Breast epithelium (tissue), 3 donors: ENCODE measurements at regions not wholly inside any gene's neighbourhood (a gene's known extent, or its start where the extent isn't known, plus 50 kb on each side); places are given as distances from the start of the nearest gene placed in this dataset.

Source experiments
- POLR2A ChIP-seq: fragments of 450-650 bp; IDR thresholded peaks from one replicate; pipeline ENCODE4 v1.6.1; 2016; ENCODE audit warnings: antibody characterized with exemption, mild to moderate bottlenecking, moderate library complexity
- POLR2AphosphoS5 ChIP-seq, 3 donors: sonication (generic); formaldehyde crosslinking; IDR thresholded peaks; one replicate each; pipeline ENCODE4 v1.6.1; 2017; ENCODE audit warnings: antibody characterized with exemption in 3 of 3
- TF ChIP-seq, protein P1 (sequence below), 3 donors: fragments of 450-650 bp; IDR thresholded peaks; one replicate each; pipeline ENCODE4 v1.5.1; 2016 to 2017; ENCODE audit warnings: antibody characterized with exemption in 3 of 3, mild to moderate bottlenecking in 3 of 3, moderate library complexity in 3 of 3

- TF ChIP-seq, protein P1, sequence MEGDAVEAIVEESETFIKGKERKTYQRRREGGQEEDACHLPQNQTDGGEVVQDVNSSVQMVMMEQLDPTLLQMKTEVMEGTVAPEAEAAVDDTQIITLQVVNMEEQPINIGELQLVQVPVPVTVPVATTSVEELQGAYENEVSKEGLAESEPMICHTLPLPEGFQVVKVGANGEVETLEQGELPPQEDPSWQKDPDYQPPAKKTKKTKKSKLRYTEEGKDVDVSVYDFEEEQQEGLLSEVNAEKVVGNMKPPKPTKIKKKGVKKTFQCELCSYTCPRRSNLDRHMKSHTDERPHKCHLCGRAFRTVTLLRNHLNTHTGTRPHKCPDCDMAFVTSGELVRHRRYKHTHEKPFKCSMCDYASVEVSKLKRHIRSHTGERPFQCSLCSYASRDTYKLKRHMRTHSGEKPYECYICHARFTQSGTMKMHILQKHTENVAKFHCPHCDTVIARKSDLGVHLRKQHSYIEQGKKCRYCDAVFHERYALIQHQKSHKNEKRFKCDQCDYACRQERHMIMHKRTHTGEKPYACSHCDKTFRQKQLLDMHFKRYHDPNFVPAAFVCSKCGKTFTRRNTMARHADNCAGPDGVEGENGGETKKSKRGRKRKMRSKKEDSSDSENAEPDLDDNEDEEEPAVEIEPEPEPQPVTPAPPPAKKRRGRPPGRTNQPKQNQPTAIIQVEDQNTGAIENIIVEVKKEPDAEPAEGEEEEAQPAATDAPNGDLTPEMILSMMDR (IDR thresholded peaks at IDR 0.05) = no peak
- no peak for TF ChIP-seq POLR2A
- no peak for TF ChIP-seq POLR2AphosphoS5 (IDR thresholded peaks at IDR 0.05)
Measured at GRCh38 chr18:25445430-25445829, 93.5 kb upstream of the ZNF521 start.
